SK-N-SH treated with all-trans-retinoic acid at 6 μM for 48 hours (cell line): ENCODE measurements at regions not wholly inside any gene's neighbourhood (a gene's known extent, or its start where the extent isn't known, plus 50 kb on each side); places are given as distances from the start of the nearest gene placed in this dataset.

Experiments
- ATAC-seq: fragments of 200-7000 bp; cut with Tn5 transposase; 3 replicates; pipeline ENCODE4 v1.9.1; 2020; ENCODE audit warnings: mild to moderate bottlenecking, moderate library complexity
- ARNTL ChIP-seq: fragments of 450-650 bp; formaldehyde crosslinking; IDR thresholded peaks from 2 replicates; pipeline ENCODE4 v1.5.0; 2020; ENCODE audit warnings: low read depth, mild to moderate bottlenecking, moderate library complexity, borderline replicate concordance
- CSDC2 ChIP-seq: fragments of 250-450 bp; sonication (Bioruptor Pico); IDR thresholded peaks from 2 replicates; pipeline ENCODE4 v1.5.0; 2020; ENCODE audit warnings: mild to moderate bottlenecking, moderate library complexity
- ESRRG ChIP-seq: fragments of 250-450 bp; sonication (Bioruptor Pico); IDR thresholded peaks from 2 replicates; pipeline ENCODE4 v1.6.1; 2021; ENCODE audit warnings: mild to moderate bottlenecking
- GLIS3 ChIP-seq: fragments of 250-450 bp; sonication (Bioruptor Pico); IDR thresholded peaks from 2 replicates; pipeline ENCODE4 v1.5.0; 2020; ENCODE audit warnings: mild to moderate bottlenecking, moderate library complexity
- ISL1 ChIP-seq: fragments of 250-450 bp; sonication (Bioruptor Pico); IDR thresholded peaks from 2 replicates; pipeline ENCODE4 v2.1.2; 2022; ENCODE audit warnings: mild to moderate bottlenecking, moderate library complexity
- PPARA ChIP-seq: fragments of 250-450 bp; sonication (Bioruptor Pico); IDR thresholded peaks from 2 replicates; pipeline ENCODE4 v1.5.0; 2020; ENCODE audit warnings: mild to moderate bottlenecking, borderline replicate concordance
- RARB ChIP-seq: fragments of 250-450 bp; sonication (Bioruptor Pico); IDR thresholded peaks from 2 replicates; pipeline ENCODE4 v1.8.0; 2021; ENCODE audit warnings: mild to moderate bottlenecking, moderate library complexity
- SNAI2 ChIP-seq: fragments of 250-450 bp; sonication (Bioruptor Pico); IDR thresholded peaks from 2 replicates; pipeline ENCODE4 v1.5.0; 2020; ENCODE audit warnings: mild to moderate bottlenecking, moderate library complexity
- TCF4 ChIP-seq: fragments of 250-450 bp; sonication (Bioruptor Pico); IDR thresholded peaks from 2 replicates; pipeline ENCODE4 v1.8.0; 2021; ENCODE audit warnings: mild to moderate bottlenecking, moderate library complexity, borderline replicate concordance
- TOX ChIP-seq: fragments of 250-450 bp; sonication (Bioruptor Pico); IDR thresholded peaks from 2 replicates; pipeline ENCODE4 v1.8.0; 2021; ENCODE audit warnings: mild to moderate bottlenecking, moderate library complexity, borderline replicate concordance
- ZC3H10 ChIP-seq: fragments of 250-450 bp; sonication (Bioruptor Pico); IDR thresholded peaks from 2 replicates; pipeline ENCODE4 v1.5.1; 2021; ENCODE audit warnings: mild to moderate bottlenecking, moderate library complexity
- ZFP30 ChIP-seq: fragments of 450-650 bp; formaldehyde crosslinking; IDR thresholded peaks from 2 replicates; pipeline ENCODE4 v1.5.0; 2022; ENCODE audit warnings: mild to moderate bottlenecking, moderate library complexity
- ZNF70 ChIP-seq: fragments of 450-650 bp; formaldehyde crosslinking; IDR thresholded peaks from 2 replicates; pipeline ENCODE4 v1.5.0; 2020; ENCODE audit warnings: mild to moderate bottlenecking, moderate library complexity
- TF ChIP-seq, protein P1 (sequence below): fragments of 250-450 bp; sonication (Bioruptor Pico); IDR thresholded peaks from 2 replicates; pipeline ENCODE4 v1.8.0; 2021; ENCODE audit warnings: low read depth, mild to moderate bottlenecking, moderate library complexity, borderline replicate concordance
- TF ChIP-seq, protein P2 (sequence below): fragments of 250-450 bp; sonication (Bioruptor Pico); IDR thresholded peaks from 2 replicates; pipeline ENCODE4 v1.8.0; 2020; ENCODE audit warnings: mild to moderate bottlenecking, moderate library complexity, borderline replicate concordance
- TF ChIP-seq, protein P3 (sequence below): fragments of 250-450 bp; sonication (Bioruptor Pico); IDR thresholded peaks from 2 replicates; pipeline ENCODE4 v1.5.0; 2020; ENCODE audit warnings: mild to moderate bottlenecking, moderate library complexity
- TF ChIP-seq, protein P4 (sequence below): fragments of 250-450 bp; sonication (Bioruptor Pico); IDR thresholded peaks from 2 replicates; pipeline ENCODE4 v1.5.1; 2020; ENCODE audit warnings: low read depth, mild to moderate bottlenecking, moderate library complexity

DNA sequence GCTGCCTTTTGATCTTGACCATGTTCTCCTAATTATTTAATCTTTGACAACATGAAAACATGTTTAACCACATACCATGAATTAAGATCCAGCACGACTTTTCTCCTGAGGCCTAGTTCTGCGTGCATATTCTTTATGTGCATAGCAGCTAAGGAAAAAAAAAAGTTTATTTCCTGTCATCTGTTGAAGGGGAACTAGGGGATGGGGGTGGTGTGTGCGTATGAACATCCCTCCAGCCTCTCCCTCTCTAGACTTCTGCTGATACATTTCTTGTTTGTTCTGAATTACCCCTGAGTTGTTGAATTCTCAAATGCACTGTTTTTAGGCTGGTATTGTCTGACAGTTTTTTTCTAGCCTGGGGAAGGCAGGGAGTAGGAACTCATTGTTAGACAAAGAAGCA is 543.3 kb downstream of the FGF9 start:
- no peak for ATAC-seq
- TF ChIP-seq TOX (CRISPR knock-in tag) (no peak), GLIS3 (CRISPR knock-in tag) (no peak), RARB (no peak), TCF4 (CRISPR knock-in tag) (no peak), PPARA (no peak)
- TF ChIP-seq, protein P1, sequence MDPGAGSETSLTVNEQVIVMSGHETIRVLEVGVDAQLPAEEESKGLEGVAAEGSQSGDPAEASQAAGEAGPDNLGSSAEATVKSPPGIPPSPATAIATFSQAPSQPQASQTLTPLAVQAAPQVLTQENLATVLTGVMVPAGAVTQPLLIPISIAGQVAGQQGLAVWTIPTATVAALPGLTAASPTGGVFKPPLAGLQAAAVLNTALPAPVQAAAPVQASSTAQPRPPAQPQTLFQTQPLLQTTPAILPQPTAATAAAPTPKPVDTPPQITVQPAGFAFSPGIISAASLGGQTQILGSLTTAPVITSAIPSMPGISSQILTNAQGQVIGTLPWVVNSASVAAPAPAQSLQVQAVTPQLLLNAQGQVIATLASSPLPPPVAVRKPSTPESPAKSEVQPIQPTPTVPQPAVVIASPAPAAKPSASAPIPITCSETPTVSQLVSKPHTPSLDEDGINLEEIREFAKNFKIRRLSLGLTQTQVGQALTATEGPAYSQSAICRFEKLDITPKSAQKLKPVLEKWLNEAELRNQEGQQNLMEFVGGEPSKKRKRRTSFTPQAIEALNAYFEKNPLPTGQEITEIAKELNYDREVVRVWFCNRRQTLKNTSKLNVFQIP (CRISPR knock-in tag), result no peak

DNA sequence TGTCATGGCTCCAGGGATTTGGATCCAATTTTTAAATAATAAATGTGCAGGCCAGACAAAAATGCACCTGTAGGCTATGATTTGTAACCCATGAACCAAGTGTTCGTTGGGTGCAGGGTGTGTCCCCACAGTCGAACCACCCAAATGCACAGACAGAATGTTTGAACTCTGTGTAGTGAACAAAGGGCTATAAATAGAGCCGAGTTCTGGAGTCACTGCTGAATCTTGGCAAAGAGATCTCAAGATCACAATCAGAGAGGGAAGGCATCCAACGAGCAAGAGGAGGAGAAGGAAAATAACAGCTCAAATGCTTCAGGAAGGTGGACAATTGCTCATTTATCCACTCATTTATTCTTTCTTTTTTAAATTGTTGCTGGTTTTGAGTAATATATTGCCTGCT is 547.9 kb downstream of the FGF9 start:
- TF ChIP-seq ZFP30 (CRISPR knock-in tag) (no peak), PPARA (no peak), ESRRG (no peak)
- TF ChIP-seq, all 23 proteins: peak for 0
- no peak for ATAC-seq

DNA sequence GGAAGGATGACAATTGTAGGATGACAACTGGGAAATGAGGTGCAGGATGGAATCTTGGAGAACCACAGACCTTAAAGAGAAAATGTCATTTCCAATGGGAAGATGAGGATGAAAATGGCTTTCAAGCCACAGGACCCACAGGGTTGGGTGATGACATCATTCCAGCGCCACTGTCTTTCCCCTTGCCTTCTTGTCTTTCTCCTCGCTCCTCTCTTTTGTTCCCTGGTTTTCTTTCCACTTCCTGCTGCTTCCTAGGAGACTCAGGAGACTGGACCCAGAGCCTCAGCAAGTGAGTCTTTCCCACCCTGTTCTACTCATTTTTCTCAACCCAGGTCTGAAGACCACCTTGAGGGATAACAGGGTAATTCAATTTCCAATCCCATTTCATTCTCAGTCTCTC is 548.8 kb downstream of the FGF9 start:
- TF ChIP-seq ESRRG (no peak), TCF4 (CRISPR knock-in tag) (no peak), ISL1 (CRISPR knock-in tag) (no peak), SNAI2 (CRISPR knock-in tag) (no peak)
- TF ChIP-seq, all 23 proteins: peak for 0
- ATAC-seq, result no peak

DNA sequence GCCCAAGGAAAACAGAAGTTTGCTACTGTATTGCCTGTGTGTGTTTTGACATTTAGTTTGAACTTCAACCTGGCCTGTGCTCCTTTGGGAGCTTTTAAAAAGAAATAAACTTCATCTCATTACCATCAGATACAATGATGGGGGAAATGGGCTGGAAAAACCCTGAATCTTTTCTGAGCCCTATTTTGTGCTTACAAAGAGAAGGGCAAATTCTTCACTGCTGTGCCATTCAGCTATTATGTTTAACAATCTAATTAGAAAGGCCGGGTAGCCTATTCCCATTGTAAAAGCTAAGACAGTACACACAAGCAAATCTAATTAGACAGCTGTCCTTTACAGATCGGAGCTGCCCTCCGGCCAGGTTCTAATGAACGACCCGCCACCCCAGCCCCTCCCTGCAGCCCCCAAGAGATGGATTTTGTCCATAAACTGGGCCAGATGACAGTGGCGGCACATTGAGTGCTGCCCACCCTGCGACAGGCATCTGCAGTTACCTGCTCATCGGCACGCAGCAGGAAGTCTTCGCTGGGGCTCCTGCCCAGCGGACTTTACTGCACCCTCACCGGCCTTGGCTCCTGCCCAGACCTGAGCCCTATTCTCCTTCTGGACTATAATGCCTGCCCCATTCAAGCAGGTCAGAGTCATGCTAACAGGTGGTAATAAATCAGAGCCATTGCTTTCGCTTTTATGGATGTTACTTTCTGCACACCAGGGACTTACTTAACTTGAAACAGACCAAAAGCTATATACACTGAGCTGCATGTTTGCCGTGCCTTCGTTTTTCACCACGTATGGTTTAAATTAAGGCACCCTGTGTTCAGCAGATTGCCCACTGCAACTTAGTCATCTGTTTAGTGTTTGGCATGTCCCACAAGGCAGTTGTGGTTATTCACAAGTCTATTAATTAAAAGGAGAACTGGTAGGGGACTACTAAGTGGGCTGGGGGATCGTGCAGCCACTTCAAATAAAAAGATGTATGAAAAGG is 549.6 kb downstream of the FGF9 start:
- TF ChIP-seq ZNF70 (CRISPR knock-in tag) (no peak), ZC3H10 (CRISPR knock-in tag) (no peak), ISL1 (CRISPR knock-in tag) (no peak), CSDC2 (CRISPR knock-in tag) (no peak), ARNTL (CRISPR knock-in tag) (no peak), PPARA (no peak), TOX (CRISPR knock-in tag) (no peak), ZFP30 (CRISPR knock-in tag) (no peak), GLIS3 (CRISPR knock-in tag) (no peak), RARB (no peak)
- TF ChIP-seq, protein P2, sequence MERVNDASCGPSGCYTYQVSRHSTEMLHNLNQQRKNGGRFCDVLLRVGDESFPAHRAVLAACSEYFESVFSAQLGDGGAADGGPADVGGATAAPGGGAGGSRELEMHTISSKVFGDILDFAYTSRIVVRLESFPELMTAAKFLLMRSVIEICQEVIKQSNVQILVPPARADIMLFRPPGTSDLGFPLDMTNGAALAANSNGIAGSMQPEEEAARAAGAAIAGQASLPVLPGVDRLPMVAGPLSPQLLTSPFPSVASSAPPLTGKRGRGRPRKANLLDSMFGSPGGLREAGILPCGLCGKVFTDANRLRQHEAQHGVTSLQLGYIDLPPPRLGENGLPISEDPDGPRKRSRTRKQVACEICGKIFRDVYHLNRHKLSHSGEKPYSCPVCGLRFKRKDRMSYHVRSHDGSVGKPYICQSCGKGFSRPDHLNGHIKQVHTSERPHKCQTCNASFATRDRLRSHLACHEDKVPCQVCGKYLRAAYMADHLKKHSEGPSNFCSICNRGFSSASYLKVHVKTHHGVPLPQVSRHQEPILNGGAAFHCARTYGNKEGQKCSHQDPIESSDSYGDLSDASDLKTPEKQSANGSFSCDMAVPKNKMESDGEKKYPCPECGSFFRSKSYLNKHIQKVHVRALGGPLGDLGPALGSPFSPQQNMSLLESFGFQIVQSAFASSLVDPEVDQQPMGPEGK, result no peak
- TF ChIP-seq, protein P3, sequence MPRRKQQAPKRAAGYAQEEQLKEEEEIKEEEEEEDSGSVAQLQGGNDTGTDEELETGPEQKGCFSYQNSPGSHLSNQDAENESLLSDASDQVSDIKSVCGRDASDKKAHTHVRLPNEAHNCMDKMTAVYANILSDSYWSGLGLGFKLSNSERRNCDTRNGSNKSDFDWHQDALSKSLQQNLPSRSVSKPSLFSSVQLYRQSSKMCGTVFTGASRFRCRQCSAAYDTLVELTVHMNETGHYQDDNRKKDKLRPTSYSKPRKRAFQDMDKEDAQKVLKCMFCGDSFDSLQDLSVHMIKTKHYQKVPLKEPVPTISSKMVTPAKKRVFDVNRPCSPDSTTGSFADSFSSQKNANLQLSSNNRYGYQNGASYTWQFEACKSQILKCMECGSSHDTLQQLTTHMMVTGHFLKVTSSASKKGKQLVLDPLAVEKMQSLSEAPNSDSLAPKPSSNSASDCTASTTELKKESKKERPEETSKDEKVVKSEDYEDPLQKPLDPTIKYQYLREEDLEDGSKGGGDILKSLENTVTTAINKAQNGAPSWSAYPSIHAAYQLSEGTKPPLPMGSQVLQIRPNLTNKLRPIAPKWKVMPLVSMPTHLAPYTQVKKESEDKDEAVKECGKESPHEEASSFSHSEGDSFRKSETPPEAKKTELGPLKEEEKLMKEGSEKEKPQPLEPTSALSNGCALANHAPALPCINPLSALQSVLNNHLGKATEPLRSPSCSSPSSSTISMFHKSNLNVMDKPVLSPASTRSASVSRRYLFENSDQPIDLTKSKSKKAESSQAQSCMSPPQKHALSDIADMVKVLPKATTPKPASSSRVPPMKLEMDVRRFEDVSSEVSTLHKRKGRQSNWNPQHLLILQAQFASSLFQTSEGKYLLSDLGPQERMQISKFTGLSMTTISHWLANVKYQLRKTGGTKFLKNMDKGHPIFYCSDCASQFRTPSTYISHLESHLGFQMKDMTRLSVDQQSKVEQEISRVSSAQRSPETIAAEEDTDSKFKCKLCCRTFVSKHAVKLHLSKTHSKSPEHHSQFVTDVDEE (CRISPR knock-in tag), result no peak
- TF ChIP-seq, protein P4, sequence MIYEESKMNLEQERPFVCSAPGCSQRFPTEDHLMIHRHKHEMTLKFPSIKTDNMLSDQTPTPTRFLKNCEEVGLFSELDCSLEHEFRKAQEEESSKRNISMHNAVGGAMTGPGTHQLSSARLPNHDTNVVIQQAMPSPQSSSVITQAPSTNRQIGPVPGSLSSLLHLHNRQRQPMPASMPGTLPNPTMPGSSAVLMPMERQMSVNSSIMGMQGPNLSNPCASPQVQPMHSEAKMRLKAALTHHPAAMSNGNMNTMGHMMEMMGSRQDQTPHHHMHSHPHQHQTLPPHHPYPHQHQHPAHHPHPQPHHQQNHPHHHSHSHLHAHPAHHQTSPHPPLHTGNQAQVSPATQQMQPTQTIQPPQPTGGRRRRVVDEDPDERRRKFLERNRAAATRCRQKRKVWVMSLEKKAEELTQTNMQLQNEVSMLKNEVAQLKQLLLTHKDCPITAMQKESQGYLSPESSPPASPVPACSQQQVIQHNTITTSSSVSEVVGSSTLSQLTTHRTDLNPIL, result no peak
- TF ChIP-seq, protein P1 (CRISPR knock-in tag), result no peak
- no peak; the same call in 2 of the 3 replicates for ATAC-seq
